Fibroblast of the aortic adventitia (primary cell): ENCODE measurements at regions not wholly inside any gene's neighbourhood (a gene's known extent, or its start where the extent isn't known, plus 50 kb on each side); places are given as distances from the start of the nearest gene placed in this dataset.

Experiments
- DNase-seq: peaks from one replicate; pipeline ENCODE4 v3.0.0-alpha.2; 2010; ENCODE audit warnings: low read depth
- H3K4me3 ChIP-seq: 2 replicates; pipeline ENCODE4 v1.5.1; 2011; ENCODE audit warnings: low read depth, mild to moderate bottlenecking, control low read depth, low read length, moderate library complexity
- TF ChIP-seq, protein P1 (sequence below): IDR thresholded peaks from 2 replicates; pipeline ENCODE4 v1.5.1; 2011; ENCODE audit warnings: mild to moderate bottlenecking, low read length, control low read depth, inconsistent platforms; ENCODE audit not compliant: insufficient read depth

DNA sequence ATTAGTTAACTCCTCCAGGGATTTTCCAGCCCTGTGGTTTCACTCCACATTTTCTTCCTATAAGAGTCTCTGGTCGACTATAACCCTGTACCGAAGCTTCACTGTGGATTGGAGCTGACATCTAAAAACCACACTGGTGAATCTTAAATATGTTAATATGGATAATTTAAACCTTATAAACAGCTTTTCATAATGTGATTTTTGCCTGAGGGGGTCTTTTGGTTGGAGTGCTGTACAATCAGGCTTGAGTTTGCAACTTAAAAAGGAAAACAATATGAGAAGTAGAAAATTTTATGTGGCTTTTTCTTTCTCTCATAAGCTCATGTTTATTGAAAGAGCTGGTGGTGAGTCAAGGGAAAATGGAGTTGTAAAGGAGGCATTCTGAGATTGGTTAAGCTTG lies 313.7 kb downstream of the VPS13C start:
- TF ChIP-seq, protein P1, sequence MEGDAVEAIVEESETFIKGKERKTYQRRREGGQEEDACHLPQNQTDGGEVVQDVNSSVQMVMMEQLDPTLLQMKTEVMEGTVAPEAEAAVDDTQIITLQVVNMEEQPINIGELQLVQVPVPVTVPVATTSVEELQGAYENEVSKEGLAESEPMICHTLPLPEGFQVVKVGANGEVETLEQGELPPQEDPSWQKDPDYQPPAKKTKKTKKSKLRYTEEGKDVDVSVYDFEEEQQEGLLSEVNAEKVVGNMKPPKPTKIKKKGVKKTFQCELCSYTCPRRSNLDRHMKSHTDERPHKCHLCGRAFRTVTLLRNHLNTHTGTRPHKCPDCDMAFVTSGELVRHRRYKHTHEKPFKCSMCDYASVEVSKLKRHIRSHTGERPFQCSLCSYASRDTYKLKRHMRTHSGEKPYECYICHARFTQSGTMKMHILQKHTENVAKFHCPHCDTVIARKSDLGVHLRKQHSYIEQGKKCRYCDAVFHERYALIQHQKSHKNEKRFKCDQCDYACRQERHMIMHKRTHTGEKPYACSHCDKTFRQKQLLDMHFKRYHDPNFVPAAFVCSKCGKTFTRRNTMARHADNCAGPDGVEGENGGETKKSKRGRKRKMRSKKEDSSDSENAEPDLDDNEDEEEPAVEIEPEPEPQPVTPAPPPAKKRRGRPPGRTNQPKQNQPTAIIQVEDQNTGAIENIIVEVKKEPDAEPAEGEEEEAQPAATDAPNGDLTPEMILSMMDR = no peak

DNA sequence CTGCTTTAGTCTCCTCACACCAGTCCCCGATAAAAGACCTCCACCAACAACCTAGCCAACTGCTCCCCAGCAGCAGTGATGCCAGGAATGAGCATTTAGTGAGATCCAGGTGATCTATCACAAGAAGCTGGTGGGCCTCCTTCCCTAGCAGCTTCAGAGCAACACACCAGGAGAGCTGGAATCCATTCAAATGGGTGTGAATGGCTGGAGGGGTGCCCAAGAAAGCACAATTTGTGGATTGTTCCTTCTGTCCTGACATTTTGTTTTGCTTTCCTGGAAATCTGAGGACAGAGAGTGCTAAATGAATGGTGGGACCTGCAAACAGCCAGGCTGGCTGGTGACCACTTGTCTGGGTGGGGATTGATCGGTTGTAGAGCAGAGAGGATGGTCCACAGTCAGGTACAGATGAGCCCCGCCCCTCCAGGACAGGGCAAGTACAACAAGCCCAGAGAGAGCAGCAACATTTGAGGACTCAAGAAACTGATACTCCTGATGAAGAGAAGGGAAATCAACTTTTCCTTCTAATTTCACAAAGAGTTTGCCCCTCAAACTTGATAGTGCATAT lies 316.8 kb downstream of the VPS13C start:
- TF ChIP-seq, protein P1 = no peak
- no peak for DNase-seq
- no peak overlapping the region for H3K4me3 ChIP-seq

More for the DNA sequence above, 313.7 kb downstream of the VPS13C start:
- H3K4me3 ChIP-seq = no peak overlapping the region
- DNase-seq = no peak

DNA sequence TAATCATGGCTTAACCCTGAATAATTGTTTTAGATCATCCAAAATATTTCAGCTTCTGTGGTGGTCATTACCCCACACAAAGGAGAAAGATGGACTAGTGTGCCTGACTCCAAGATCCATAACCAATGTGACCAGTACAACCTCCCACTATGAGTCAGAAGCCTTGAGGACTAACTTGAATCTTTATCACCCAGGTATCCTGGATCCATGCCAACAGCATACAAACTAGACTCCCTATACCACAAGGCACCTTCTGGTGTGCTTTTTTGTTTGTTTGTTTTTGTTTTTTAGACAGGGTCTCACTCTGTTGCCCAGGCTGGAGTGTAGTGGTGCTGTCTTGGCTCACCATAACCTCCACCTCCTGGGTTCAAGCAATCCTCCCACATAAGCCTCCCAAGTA lies 317.7 kb downstream of the VPS13C start:
- no peak overlapping the region for H3K4me3 ChIP-seq
- no peak for DNase-seq

DNA sequence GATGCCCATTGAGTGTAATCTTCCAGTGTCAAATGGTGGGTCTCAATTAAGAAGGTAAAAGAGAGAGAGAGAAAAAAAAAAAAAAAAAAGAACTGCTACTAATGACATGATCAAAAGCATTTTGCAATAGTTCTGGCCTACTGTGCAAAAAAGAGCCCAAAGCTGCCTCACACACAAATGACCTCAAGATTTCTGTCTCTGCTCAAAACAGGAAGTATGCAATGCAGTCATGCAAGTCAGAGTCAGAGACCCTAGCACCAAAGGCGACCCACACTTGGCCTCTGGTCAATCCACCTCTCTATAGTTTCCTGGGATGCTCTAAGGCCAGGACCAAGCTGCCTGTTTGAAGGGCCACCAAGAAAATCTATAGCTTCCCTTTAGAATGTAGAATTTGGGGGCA lies 323.5 kb downstream of the VPS13C start:
- TF ChIP-seq, protein P1 = no peak
- no peak overlapping the region for H3K4me3 ChIP-seq
- DNase-seq = no peak

More for the DNA sequence above, 317.7 kb downstream of the VPS13C start:
- TF ChIP-seq, protein P1 = no peak

DNA sequence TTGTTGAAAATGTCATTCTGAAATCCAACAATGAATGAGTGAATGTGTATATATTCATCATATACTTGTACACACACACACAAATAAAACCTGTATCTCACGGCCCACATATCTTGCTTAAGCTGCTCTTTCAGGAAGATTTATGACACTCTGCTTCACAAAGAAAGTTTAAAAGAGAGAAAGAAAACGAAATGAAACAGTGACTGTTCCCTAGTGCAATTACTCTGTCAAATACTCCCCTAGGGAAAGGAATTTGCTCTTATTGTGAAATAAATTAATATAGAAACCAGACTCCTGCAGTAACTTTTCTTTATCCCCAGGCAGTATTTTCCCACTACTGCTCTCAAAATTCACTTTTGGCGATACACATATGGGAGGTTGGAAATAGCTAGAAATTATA lies 329.1 kb downstream of the VPS13C start:
- H3K4me3 ChIP-seq = no peak overlapping the region
- TF ChIP-seq, protein P1 = no peak
- DNase-seq = no peak

DNA sequence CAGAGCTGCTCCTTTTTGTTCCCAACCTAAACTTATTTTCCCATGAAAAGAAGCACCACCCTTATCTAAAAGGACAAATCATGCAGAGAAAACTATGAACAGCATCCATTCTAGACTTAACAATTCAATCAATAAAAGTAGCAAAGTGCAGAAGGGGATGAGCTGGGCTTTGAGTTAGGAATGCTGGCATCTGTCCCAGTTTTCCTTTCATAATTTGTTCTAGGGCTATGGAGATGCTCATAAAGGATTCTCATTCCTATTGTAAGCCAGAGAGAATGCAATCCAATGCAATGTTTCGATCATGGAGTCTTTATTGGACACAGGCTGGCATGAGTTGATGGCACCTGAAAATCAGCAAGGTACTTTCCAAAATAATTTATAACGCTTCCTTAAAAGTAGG lies 330.6 kb downstream of the VPS13C start:
- DNase-seq = no peak
- TF ChIP-seq, protein P1 = no peak
- H3K4me3 ChIP-seq = no peak overlapping the region

DNA sequence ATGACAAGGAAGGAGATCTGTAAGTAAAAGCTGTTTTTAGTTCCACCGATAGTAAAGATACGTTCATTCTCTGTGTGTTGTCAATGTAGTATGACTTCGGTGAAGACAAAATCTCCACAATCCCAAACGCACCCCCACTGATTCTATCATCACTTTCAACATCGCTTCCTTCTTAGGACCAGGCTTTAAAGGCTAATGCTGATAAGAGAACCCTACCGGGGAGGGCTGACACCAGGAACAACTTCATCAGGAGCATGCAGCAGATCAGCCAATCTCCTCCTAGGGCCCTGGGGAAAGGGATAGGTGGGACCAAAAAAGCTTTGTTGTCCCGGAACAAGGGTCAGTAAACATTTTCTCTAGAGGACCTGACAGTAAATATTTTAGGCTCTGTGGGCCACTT lies 334.1 kb downstream of the VPS13C start:
- TF ChIP-seq, protein P1 = no peak
- no peak overlapping the region for H3K4me3 ChIP-seq
- no peak for DNase-seq
